HG03095 (cell line): ENCODE measurements at regions not wholly inside any gene's neighbourhood (a gene's known extent, or its start where the extent isn't known, plus 50 kb on each side); places are given as distances from the start of the nearest gene placed in this dataset.

Source experiments
- ATAC-seq: cut with Tn5 transposase; IDR thresholded peaks from one replicate; pipeline ENCODE4 v1.9.1; 2021; ENCODE audit warnings: moderate library complexity; ENCODE audit not compliant: unreplicated experiment

GRCh38 chr3:168338161-168338560 lies 242.4 kb upstream of the GOLIM4 start:
- no peak for ATAC-seq

GRCh38 chr3:168336276-168336675 lies 240.6 kb upstream of the GOLIM4 start:
- ATAC-seq: no peak

GRCh38 chr3:168333410-168333935 lies 237.7 kb upstream of the GOLIM4 start:
- ATAC-seq: no peak

DNA sequence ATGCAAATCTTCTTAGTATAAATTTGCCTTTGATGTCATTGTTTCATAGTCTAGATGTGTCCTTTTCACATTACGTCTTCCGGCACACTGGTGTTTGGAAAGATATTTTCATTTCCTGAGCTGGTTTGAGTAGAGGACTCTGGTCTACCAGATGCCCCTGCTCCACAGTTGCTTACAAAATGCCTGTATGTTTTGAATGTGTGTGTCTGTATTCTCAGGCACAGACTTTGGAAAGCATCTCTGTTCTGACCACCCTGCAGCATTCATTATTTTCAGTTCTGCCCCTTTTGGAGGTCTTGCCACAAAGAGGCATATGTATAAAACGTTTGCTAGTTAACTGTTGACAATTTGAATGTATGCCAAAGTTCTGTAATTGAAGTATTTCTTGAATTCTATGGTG lies 236.0 kb upstream of the GOLIM4 start:
- ATAC-seq: no peak

- ATAC-seq: no peak
Measured at GRCh38 chr3:168330983-168331382, 235.3 kb upstream of the GOLIM4 start.

GRCh38 chr3:168327856-168328255 lies 232.1 kb upstream of the GOLIM4 start:
- no peak for ATAC-seq

DNA sequence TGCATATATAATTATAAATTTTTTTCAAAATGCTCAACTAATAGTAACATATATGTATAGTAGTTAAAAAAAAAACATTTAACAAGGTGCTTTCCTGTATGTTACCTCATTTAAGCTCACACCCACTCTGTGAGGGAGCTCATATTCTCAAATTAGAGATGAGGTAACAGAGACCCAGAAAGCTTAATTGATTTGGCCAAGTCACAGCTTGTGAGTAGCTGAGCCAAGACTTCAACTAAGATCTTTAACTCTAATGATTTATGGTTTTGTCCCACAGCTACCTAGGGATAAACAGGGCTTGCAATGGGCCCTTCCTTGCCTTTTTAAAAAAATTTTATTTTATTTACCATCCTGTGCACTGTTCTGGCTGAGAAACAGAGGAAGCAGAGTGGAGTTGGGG lies 230.0 kb upstream of the GOLIM4 start:
- ATAC-seq: no peak

DNA sequence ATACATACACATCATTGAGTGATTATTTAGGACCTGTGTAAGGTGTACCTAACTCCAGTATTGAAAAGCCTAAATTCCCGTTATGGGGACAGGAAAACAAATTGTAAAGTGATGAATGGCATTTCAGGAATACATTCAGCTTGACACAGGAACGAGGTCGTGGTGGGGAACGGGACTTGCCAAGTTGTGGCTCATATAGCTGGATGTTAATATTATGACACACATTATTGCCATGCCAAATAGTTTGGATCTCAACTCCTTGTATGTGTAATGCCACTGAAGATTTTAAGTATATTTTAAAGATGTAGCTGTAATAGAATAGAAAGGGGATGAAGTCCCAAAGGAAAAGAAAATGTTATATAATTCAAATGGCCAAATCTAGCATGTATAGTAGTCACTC lies 227.2 kb upstream of the GOLIM4 start:
- no peak for ATAC-seq

DNA sequence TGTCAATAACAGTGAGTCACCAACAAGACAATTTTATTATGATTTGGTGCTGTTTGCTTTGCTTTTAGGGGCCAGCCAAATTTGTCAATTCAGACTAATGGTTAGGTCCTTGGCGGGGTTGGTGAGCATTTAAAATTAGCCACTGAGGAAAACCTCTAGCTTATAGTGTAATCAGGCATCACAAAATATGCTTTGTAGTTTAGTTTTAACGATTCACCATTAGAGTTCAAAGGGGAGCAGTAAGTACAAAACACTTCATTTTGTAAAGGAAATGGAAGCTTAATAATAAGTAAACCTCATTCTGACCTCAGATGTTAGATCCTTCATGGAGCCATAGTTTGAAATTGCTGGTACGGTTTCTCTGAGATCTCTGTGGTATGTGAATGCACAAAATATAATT lies 218.4 kb upstream of the GOLIM4 start:
- ATAC-seq: no peak

- ATAC-seq: no peak
Measured at GRCh38 chr3:168312984-168313383, 217.3 kb upstream of the GOLIM4 start.

- ATAC-seq: no peak
Measured at GRCh38 chr3:168307893-168308292, 212.2 kb upstream of the GOLIM4 start.

DNA sequence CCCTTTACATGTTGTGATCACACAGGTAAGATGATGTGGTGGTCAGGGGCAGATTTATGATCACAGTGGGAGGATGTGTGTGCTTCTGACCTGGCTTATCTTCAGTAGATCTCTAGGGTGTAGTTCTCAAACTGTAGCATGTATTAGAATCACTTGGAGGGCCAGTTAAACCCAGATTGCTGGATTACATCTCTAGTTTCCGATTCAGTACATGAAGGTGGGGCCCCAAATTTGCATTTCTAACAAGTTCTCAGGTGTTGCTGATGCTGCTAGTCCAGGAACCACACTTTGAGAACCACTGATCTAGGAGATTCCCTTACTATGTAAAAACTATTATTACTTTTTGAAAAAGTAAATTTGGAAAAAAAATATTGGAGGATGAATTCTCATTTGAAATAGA lies 199.3 kb upstream of the GOLIM4 start:
- no peak for ATAC-seq

- no peak for ATAC-seq
Measured at GRCh38 chr3:168292296-168292695, 196.6 kb upstream of the GOLIM4 start.

GRCh38 chr3:168289471-168290008 lies 193.8 kb upstream of the GOLIM4 start:
- no peak for ATAC-seq

DNA sequence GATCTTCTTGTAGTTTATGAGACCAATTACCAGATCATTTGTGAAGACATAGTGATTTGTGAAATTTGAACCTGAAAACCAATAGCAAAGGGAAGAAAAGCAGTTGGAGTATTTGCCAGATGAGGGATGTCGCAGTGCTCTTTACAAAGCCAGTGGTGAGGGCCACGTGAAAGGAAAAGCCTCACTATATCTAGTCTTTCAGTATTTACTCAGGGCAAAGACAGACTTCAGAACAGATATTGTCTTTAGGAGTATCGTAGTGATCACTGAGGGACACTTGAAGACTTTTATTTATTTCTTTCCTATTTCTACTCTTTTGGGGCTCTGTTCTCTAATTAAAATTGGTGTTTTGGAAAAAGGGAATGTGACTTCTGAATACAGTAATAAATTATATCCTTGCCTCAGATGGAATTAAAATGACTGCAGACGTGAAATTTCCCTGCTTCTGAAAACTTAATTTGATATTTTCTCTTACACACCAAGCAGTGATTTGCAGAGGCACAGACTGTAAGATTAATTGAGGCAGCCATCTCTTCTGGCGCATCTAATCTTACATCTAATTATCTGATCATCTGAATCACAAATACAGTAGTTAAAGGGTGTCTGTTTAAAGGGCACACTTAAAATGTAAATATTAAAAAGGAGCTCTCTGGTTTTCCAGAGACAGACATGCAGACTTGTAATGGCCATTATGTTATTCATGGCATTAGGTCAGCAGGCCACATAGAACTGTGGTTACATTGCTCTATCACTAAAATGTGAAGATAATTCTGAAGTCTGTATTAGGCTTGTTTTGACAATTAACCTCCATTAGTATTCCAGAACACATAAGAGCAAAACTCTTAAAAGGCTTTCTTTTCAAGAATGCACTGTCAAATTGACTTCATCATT lies 193.0 kb upstream of the GOLIM4 start:
- no peak for ATAC-seq

DNA sequence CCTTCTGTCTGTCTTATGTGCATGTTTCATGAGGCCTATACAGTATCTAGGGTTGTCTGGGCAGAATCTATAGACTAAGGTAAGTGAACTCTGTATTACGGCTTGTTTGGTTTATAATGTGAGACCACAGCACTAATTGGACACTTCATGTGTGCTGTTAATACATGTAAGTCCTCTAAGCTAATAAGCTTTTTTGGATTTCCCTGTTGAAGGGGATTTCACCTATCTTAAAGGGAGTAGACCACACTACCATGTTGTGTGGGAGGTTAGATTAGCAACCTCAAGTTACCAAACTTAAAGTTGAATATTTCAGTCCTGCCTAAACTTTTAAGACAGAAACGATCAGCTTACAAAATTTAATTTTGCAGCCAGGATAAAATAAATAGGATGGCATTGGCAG lies 189.8 kb upstream of the GOLIM4 start:
- no peak for ATAC-seq

- peak; percentile 48 for ATAC-seq
Measured at GRCh38 chr3:168284728-168285127, 189.0 kb upstream of the GOLIM4 start.

DNA sequence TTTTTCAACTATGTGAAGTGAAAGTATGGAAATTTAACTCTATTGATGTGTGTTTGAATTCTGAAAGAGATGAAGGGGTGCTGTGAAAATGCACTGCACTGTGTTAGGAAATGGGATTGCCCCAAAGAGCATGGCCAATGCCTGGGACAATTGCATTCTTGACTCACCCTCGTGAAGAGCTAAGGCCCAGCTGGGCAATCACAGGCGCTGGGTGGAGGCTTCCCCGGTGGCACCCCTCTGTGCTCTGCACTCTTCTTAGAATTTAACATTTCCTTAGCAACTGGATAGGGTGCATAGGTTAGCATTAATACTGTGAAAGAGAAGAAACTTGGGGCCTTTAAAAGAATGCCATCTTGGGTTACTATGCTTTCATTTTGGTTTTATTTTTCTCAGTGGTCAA lies 179.9 kb upstream of the GOLIM4 start:
- no peak for ATAC-seq

DNA sequence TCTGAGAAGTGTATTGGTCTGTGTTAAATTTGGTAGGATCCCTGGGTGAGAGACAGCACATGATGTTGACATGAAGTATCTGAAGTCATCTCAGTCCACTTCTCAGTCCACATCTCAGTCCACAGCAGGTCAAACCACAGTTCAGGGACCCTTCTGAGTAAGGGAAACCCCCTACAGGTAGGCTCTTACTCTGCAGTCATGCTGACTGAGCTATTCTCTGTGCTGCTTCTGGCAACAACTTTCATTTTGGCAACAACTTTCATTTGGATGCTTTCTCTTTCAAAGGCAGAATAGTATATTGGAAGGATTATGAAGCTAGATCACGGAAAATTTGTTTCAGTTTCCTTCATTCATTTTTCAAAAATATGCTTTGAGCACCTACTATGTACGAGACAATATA lies 178.2 kb upstream of the GOLIM4 start:
- peak; percentile 84 for ATAC-seq

GRCh38 chr3:168273036-168273435 lies 177.3 kb upstream of the GOLIM4 start:
- no peak for ATAC-seq

GRCh38 chr3:168272343-168272985 lies 176.7 kb upstream of the GOLIM4 start:
- no peak for ATAC-seq

DNA sequence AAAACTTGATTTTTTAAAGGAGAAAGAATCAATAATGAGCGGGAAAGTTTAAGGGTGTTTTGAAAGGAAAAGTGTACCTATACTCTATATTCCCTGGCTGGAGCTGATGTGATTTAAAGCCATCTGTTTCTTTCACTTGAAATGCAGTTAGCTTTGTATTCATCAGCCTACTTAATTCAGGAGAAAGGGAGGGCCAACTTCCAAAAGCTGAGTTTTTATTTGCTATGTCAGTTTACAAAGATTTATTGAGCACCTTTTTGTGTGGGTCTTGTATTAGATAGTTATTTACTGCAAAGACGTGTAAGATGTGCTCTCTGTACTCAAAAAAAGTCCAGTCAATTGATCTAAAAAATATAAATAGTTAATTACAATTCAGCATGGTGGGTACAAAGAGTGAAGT lies 176.2 kb upstream of the GOLIM4 start:
- ATAC-seq: no peak
